Esophagus squamous epithelium (tissue), 4 donors: ENCODE measurements at regions not wholly inside any gene's neighbourhood (a gene's known extent, or its start where the extent isn't known, plus 50 kb on each side); places are given as distances from the start of the nearest gene placed in this dataset.

Experiments used
- POLR2A ChIP-seq, 4 donors: fragments of 450-650 bp; IDR thresholded peaks; one replicate each; pipeline ENCODE4 v1.6.1; 2017; ENCODE audit warnings: antibody characterized with exemption in 4 of 4, mild to moderate bottlenecking in 4 of 4, moderate library complexity in 3 of 4
- TF ChIP-seq, protein P1 (sequence below), 6 experiments: fragments of 450-650 bp in 4 of 6; fragments of 200-600 bp in 2 of 6; sonication (generic) in 2 of 6; IDR thresholded peaks; one replicate each; pipeline ENCODE4 v1.5.1; 2016 to 2019; ENCODE audit warnings: antibody characterized with exemption in 6 of 6, mild to moderate bottlenecking in 4 of 6, moderate library complexity in 4 of 6

DNA sequence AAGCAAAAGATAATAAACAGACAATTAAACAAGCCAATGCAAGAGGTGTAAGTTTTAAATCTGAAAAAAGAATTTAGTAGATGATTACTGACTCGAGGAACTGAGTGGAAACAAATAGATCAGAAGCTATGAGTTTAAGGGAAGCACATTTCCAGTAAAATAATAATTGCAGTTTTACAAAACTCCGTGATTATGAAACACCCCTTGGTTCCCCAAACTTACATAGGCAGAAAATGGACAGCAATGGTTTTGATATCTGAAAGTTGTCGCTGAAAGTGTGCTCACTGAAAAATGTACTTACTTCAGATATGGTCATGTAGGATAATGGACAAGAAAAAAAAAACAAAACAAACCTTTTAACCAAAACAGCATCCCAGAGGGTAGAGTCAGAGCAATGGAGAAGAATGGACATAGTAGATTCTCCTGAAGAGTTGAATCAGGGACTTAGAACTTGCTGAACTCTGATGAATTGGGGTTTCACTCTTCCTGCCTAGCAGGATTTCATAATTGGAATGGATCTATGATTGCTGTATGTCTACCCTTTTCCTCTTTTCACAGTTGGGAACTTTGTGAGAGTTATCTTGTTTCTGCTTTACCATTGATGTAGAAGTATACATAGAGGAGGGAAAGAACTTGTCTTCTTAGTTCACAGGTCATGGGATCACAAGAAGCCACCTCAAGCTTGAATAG, 305.6 kb upstream of the ZEB2 start:
- TF ChIP-seq, protein P1, sequence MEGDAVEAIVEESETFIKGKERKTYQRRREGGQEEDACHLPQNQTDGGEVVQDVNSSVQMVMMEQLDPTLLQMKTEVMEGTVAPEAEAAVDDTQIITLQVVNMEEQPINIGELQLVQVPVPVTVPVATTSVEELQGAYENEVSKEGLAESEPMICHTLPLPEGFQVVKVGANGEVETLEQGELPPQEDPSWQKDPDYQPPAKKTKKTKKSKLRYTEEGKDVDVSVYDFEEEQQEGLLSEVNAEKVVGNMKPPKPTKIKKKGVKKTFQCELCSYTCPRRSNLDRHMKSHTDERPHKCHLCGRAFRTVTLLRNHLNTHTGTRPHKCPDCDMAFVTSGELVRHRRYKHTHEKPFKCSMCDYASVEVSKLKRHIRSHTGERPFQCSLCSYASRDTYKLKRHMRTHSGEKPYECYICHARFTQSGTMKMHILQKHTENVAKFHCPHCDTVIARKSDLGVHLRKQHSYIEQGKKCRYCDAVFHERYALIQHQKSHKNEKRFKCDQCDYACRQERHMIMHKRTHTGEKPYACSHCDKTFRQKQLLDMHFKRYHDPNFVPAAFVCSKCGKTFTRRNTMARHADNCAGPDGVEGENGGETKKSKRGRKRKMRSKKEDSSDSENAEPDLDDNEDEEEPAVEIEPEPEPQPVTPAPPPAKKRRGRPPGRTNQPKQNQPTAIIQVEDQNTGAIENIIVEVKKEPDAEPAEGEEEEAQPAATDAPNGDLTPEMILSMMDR (IDR thresholded peaks at IDR 0.05), result no peak
- TF ChIP-seq POLR2A (IDR thresholded peaks at IDR 0.05), result no peak
